GM23338 (cell line): ENCODE measurements at regions not wholly inside any gene's neighbourhood (a gene's known extent, or its start where the extent isn't known, plus 50 kb on each side); places are given as distances from the start of the nearest gene placed in this dataset.

Experiments used
- ATAC-seq: fragments of 200-7000 bp; cut with Tn5 transposase; 3 replicates; pipeline ENCODE4 v1.9.1; 2020
- DNase-seq: peaks from one replicate; pipeline ENCODE4 v3.0.0-alpha.2; 2015; ENCODE audit warnings: low spot score
- H2AFZ ChIP-seq: fragments of 200-600 bp; sonication (generic); 2 replicates; pipeline ENCODE4 v1.8.0; 2016; ENCODE audit warnings: antibody characterized with exemption, mild to moderate bottlenecking, moderate library complexity
- H3F3A ChIP-seq: fragments of 200-600 bp; sonication (generic); replicated peaks from 2 replicates; pipeline ENCODE4 v1.8.0; 2017; ENCODE audit warnings: antibody characterized with exemption, mixed run types, low read depth
- H3K27ac ChIP-seq: fragments of 200-600 bp; sonication (generic); 2 replicates; pipeline ENCODE4 v1.6.1; 2016; ENCODE audit warnings: low read depth
- H3K27me3 ChIP-seq: fragments of 200-600 bp; sonication (generic); 2 replicates; pipeline ENCODE4 v1.8.0; 2016; ENCODE audit warnings: mild to moderate bottlenecking, mixed run types, moderate library complexity; ENCODE audit not compliant: insufficient read depth
- H3K36me3 ChIP-seq: fragments of 200-600 bp; sonication (generic); 2 replicates; pipeline ENCODE4 v1.8.0; 2016; ENCODE audit warnings: mild to moderate bottlenecking; ENCODE audit not compliant: insufficient read depth
- H3K4me1 ChIP-seq: fragments of 200-600 bp; sonication (generic); 2 replicates; pipeline ENCODE4 v1.8.0; 2016; ENCODE audit warnings: mild to moderate bottlenecking, moderate library complexity; ENCODE audit not compliant: insufficient read depth
- H3K4me2 ChIP-seq: fragments of 200-600 bp; sonication (generic); 2 replicates; pipeline ENCODE4 v1.7.1; 2017; ENCODE audit warnings: mixed run types
- H3K4me3 ChIP-seq: fragments of 200-600 bp; sonication (generic); 2 replicates; pipeline ENCODE4 v1.6.1; 2016; ENCODE audit warnings: mixed run types
- H3K79me2 ChIP-seq: fragments of 200-600 bp; sonication (generic); replicated peaks from 2 replicates; pipeline ENCODE4 v1.8.0; 2017; ENCODE audit warnings: mild to moderate bottlenecking; ENCODE audit not compliant: insufficient read depth
- H3K9me2 ChIP-seq: fragments of 200-600 bp; sonication (generic); 2 replicates; pipeline ENCODE4 v1.8.0; 2017; ENCODE audit not compliant: insufficient read depth
- H4K20me1 ChIP-seq: fragments of 200-600 bp; sonication (generic); replicated peaks from 2 replicates; pipeline ENCODE4 v1.8.0; 2017; ENCODE audit warnings: mild to moderate bottlenecking; ENCODE audit not compliant: insufficient read depth
- H3K27ac Mint-ChIP-seq: 2 replicates; pipeline ENCODE4 v1.8.0; 2020; ENCODE audit warnings: inconsistent platforms, mild to moderate bottlenecking, moderate library complexity, mixed read lengths
- H3K27me3 Mint-ChIP-seq: 3 replicates; pipeline ENCODE4 v1.8.0; 2022; ENCODE audit warnings: low read depth, mild to moderate bottlenecking, moderate library complexity, mixed read lengths, inconsistent platforms; ENCODE audit not compliant: insufficient read depth, poor library complexity
- H3K36me3 Mint-ChIP-seq: 3 replicates; pipeline ENCODE4 v1.8.0; 2021; ENCODE audit warnings: low read depth, mild to moderate bottlenecking, inconsistent platforms, moderate library complexity, mixed read lengths
- H3K4me1 Mint-ChIP-seq: 3 replicates; pipeline ENCODE4 v1.8.0; 2020; ENCODE audit warnings: mild to moderate bottlenecking, inconsistent platforms, mixed read lengths
- H3K4me3 Mint-ChIP-seq: 3 replicates; pipeline ENCODE4 v1.8.0; 2021; ENCODE audit warnings: moderate library complexity, mild to moderate bottlenecking, inconsistent platforms, mixed read lengths
- H3K9me3 Mint-ChIP-seq: 3 replicates; pipeline ENCODE4 v1.8.0; 2020; ENCODE audit warnings: moderate library complexity, mild to moderate bottlenecking, inconsistent platforms, mixed read lengths
- CREB1 ChIP-seq: fragments of 250-450 bp; sonication (Bioruptor Pico); IDR thresholded peaks from 2 replicates; pipeline ENCODE4 v1.5.0; 2020; ENCODE audit warnings: low read depth, mild to moderate bottlenecking, moderate library complexity
- CTCF ChIP-seq, 2 experiments: fragments of 200-600 bp in 1 of 2; sonication (generic) in 1 of 2; conservative IDR thresholded peaks; 2 replicates each; pipeline versions ENCODE4 v1.5.1 to v1.6.1; 2016 to 2017; ENCODE audit warnings: antibody characterized with exemption in 2 of 2, low read depth in 2 of 2, mild to moderate bottlenecking in 2 of 2, moderate library complexity in 1 of 2
- ETS1 ChIP-seq: IDR thresholded peaks from 2 replicates; pipeline ENCODE4 v1.6.1; 2016; ENCODE audit warnings: antibody characterized with exemption
- EZH2 ChIP-seq: fragments of 200-600 bp; sonication (generic); IDR thresholded peaks from one replicate; pipeline ENCODE4 v1.8.0; 2017; ENCODE audit warnings: antibody characterized with exemption, mild to moderate bottlenecking, low read depth; ENCODE audit not compliant: unreplicated experiment
- EZH2phosphoT487 ChIP-seq: fragments of 200-600 bp; sonication (generic); IDR thresholded peaks from one replicate; pipeline ENCODE4 v1.8.1; 2018; ENCODE audit warnings: antibody characterized with exemption; ENCODE audit not compliant: unreplicated experiment
- JUNB ChIP-seq: IDR thresholded peaks from one replicate; pipeline ENCODE4 v1.6.1; 2016; ENCODE audit warnings: antibody characterized with exemption; ENCODE audit not compliant: unreplicated experiment
- NANOG ChIP-seq: IDR thresholded peaks from 2 replicates; pipeline ENCODE4 v1.6.1; 2016; ENCODE audit warnings: antibody characterized with exemption, borderline replicate concordance
- POLR2AphosphoS5 ChIP-seq: IDR thresholded peaks from 2 replicates; pipeline ENCODE4 v1.6.1; 2016; ENCODE audit warnings: antibody characterized with exemption, low read depth
- REST ChIP-seq: IDR thresholded peaks from one replicate; pipeline ENCODE4 v1.6.1; 2018; ENCODE audit warnings: antibody characterized with exemption; ENCODE audit not compliant: unreplicated experiment
- STAT1 ChIP-seq: IDR thresholded peaks from one replicate; pipeline ENCODE4 v1.6.1; 2016; ENCODE audit warnings: antibody characterized with exemption; ENCODE audit not compliant: unreplicated experiment
- ZNF114 ChIP-seq: fragments of 250-450 bp; sonication (Bioruptor Pico); IDR thresholded peaks from 2 replicates; pipeline ENCODE4 v1.5.0; 2020; ENCODE audit warnings: mild to moderate bottlenecking, moderate library complexity
- ZNF331 ChIP-seq: fragments of 250-450 bp; sonication (Bioruptor Pico); IDR thresholded peaks from 2 replicates; pipeline ENCODE4 v1.5.0; 2020; ENCODE audit warnings: low read depth, mild to moderate bottlenecking, moderate library complexity
- ZNF462 ChIP-seq: fragments of 250-450 bp; sonication (Bioruptor Pico); IDR thresholded peaks from 2 replicates; pipeline ENCODE4 v1.5.0; 2020; ENCODE audit warnings: mild to moderate bottlenecking, moderate library complexity

GRCh38 chr16:85983606-85984230 is 84.8 kb downstream of the IRF8 start:
- no peaks in the 10 kb centered on the region for H3K27me3 ChIP-seq
- Mint-ChIP-seq H3K27ac (no peak overlapping the region), H3K27me3 (peaks cover 11% of the 10 kb centered on the region), H3K4me3 (no peak overlapping the region), H3K36me3 (no peaks in the 10 kb centered on the region), H3K4me1 (no peaks in the 10 kb centered on the region), H3K9me3 (no peaks in the 10 kb centered on the region; the same call in 2 of the 3 replicates)
- no peaks in the 10 kb centered on the region for H4K20me1 ChIP-seq
- TF ChIP-seq POLR2AphosphoS5 = no peak
- no peak for TF ChIP-seq CREB1 (CRISPR knock-in tag)
- TF ChIP-seq ZNF114 (CRISPR knock-in tag) = no peak
- no peak for TF ChIP-seq REST
- TF ChIP-seq EZH2phosphoT487 = no peak
- TF ChIP-seq ZNF462 = no peak
- TF ChIP-seq CTCF (conservative IDR thresholded peaks at IDR 0.05; ENCODE audit: low read depth in 2 of 2) = no peak
- no peak for TF ChIP-seq JUNB
- TF ChIP-seq ETS1 = no peak
- TF ChIP-seq ZNF331 = no peak
- TF ChIP-seq EZH2 = no peak
- TF ChIP-seq NANOG = no peak
- TF ChIP-seq STAT1 = no peak
- no peak overlapping the region for H2AFZ ChIP-seq
- H3K79me2 ChIP-seq = no peaks in the 10 kb centered on the region
- DNase-seq (no peak), ATAC-seq (no peak)
- H3K4me2 ChIP-seq = no peak overlapping the region
- no peaks in the 10 kb centered on the region for H3F3A ChIP-seq
- no peak overlapping the region for H3K27ac ChIP-seq
- no peaks in the 10 kb centered on the region for H3K9me2 ChIP-seq
- no peak overlapping the region for H3K4me3 ChIP-seq
- H3K4me1 ChIP-seq = no peaks in the 10 kb centered on the region
- H3K36me3 ChIP-seq = no peaks in the 10 kb centered on the region
